Ishikawa (cell line): ENCODE measurements at regions not wholly inside any gene's neighbourhood (a gene's known extent, or its start where the extent isn't known, plus 50 kb on each side); places are given as distances from the start of the nearest gene placed in this dataset.

ENCODE experiments used
- CEBPB ChIP-seq: IDR thresholded peaks from 2 replicates; pipeline ENCODE4 v1.6.1; 2012
- CREB1 ChIP-seq: IDR thresholded peaks from 2 replicates; pipeline ENCODE4 v1.6.1; 2012; ENCODE audit warnings: low read depth
- EGR1 ChIP-seq: IDR thresholded peaks from 2 replicates; pipeline ENCODE4 v1.6.1; 2012
- EP300 ChIP-seq: IDR thresholded peaks from 2 replicates; pipeline ENCODE4 v1.6.1; 2012; ENCODE audit warnings: borderline replicate concordance
- FOXM1 ChIP-seq: IDR thresholded peaks from 2 replicates; pipeline ENCODE4 v1.6.1; 2012; ENCODE audit warnings: low read depth, borderline replicate concordance
- RAD21 ChIP-seq: IDR thresholded peaks from 2 replicates; pipeline ENCODE4 v1.6.1; 2012; ENCODE audit warnings: low read depth
- TAF1 ChIP-seq: IDR thresholded peaks from 2 replicates; pipeline ENCODE4 v1.6.1; 2012; ENCODE audit warnings: low read depth, mild to moderate bottlenecking
- TCF12 ChIP-seq: IDR thresholded peaks from 2 replicates; pipeline ENCODE4 v1.6.1; 2012; ENCODE audit warnings: low read depth
- TEAD4 ChIP-seq: IDR thresholded peaks from 2 replicates; pipeline ENCODE4 v1.6.1; 2012
- YY1 ChIP-seq: IDR thresholded peaks from 2 replicates; pipeline ENCODE4 v1.6.1; 2012; ENCODE audit warnings: low read depth
- TF ChIP-seq, protein P1 (sequence below): IDR thresholded peaks from 2 replicates; pipeline ENCODE4 v1.6.1; 2012

DNA sequence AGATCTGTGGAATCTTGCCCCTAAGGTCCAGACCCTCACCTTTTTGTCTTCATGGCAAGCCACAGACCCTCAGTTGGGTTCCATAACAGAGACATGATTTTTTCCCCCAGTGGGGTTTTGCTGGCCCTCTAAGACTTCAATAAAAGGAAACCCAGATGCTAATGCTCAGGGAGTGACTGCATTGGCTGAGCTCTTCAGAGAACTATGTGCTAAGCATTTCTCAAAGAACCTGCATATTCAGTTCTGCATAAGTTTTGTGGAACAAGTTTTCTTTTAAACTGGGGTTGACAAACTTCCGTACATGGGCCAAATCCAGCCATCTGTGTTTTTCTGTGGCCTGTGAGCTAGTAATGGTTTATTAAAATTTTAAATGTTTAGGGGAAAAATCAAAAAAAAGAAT, 159.8 kb upstream of the GDNF start:
- TF ChIP-seq, protein P1, sequence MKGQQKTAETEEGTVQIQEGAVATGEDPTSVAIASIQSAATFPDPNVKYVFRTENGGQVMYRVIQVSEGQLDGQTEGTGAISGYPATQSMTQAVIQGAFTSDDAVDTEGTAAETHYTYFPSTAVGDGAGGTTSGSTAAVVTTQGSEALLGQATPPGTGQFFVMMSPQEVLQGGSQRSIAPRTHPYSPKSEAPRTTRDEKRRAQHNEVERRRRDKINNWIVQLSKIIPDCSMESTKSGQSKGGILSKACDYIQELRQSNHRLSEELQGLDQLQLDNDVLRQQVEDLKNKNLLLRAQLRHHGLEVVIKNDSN = no peak
- no peak for TF ChIP-seq EP300
- TF ChIP-seq TEAD4 = no peak
- no peak for TF ChIP-seq YY1
- no peak for TF ChIP-seq RAD21
- no peak for TF ChIP-seq EGR1
- TF ChIP-seq CREB1 = no peak
- TF ChIP-seq CEBPB = no peak
- TF ChIP-seq TCF12 = no peak
- no peak for TF ChIP-seq TAF1
- TF ChIP-seq FOXM1 = no peak
